Activated B cell treated with CpG ODN at 0.5 μM for 24 hours (primary cell): ENCODE measurements at regions not wholly inside any gene's neighbourhood (a gene's known extent, or its start where the extent isn't known, plus 50 kb on each side); places are given as distances from the start of the nearest gene placed in this dataset.

ENCODE experiments used
- ATAC-seq: fragments of 200-7000 bp; cut with Tn5 transposase; one replicate; pipeline ENCODE4 v1.10.0; 2021; ENCODE audit warnings: low read depth, mild to moderate bottlenecking, moderate library complexity
- CTCF ChIA-PET: fragments of 350-600 bp; sonication (Branson Sonifier 250); formaldehyde crosslinking; loops from one replicate; lab custom pipeline; 2021; ENCODE audit warnings: antibody characterized with exemption; lab: Charles Lee
- POLR2A ChIA-PET: fragments of 350-600 bp; sonication (Branson Sonifier 250); formaldehyde crosslinking; loops from one replicate; lab custom pipeline; 2021; ENCODE audit warnings: antibody characterized with exemption; lab: Charles Lee
- DNase-seq: peaks from one replicate; pipeline ENCODE4 v3.0.0; 2022
- H3K27ac Mint-ChIP-seq: one replicate; pipeline ENCODE4 v1.8.0; 2020; ENCODE audit warnings: mixed read lengths
- H3K27me3 Mint-ChIP-seq: one replicate; pipeline ENCODE4 v1.8.0; 2021; ENCODE audit warnings: mixed read lengths
- H3K36me3 Mint-ChIP-seq: one replicate; pipeline ENCODE4 v1.8.0; 2021; ENCODE audit warnings: low read depth, mixed read lengths
- H3K4me1 Mint-ChIP-seq: one replicate; pipeline ENCODE4 v1.8.0; 2021; ENCODE audit warnings: mixed read lengths
- H3K4me3 Mint-ChIP-seq: one replicate; pipeline ENCODE4 v1.8.0; 2020; ENCODE audit warnings: mild to moderate bottlenecking, mixed read lengths
- H3K9me3 Mint-ChIP-seq: one replicate; pipeline ENCODE4 v1.8.0; 2020; ENCODE audit warnings: mixed read lengths
- CTCF ChIP-seq: fragments of 200-600 bp; IDR thresholded peaks from one replicate; pipeline ENCODE4 v1.8.0; 2022; ENCODE audit warnings: antibody characterized with exemption, mild to moderate bottlenecking
- intact Hi-C: fragments of 100-400 bp; cut with micrococcal nuclease; formaldehyde crosslinking; loops from one replicate; pipeline ENCODE4 v1.15.1; 2024

GRCh38 chr11:91773090-91773489 is 451.5 kb upstream of the FAT3 start:
- POLR2A ChIA-PET, result no interaction called here
- H3K9me3 Mint-ChIP-seq, result no peaks in the 10 kb centered on the region
- TF ChIP-seq CTCF, result no peak
- H3K4me1 Mint-ChIP-seq, result no peaks in the 10 kb centered on the region
- CTCF ChIA-PET, result no interaction called here
- intact Hi-C loops, result no loop called here
- no peaks in the 10 kb centered on the region for H3K36me3 Mint-ChIP-seq
- no peak overlapping the region for H3K4me3 Mint-ChIP-seq
- no peak for DNase-seq
- H3K27ac Mint-ChIP-seq, result no peak overlapping the region
- no peak for ATAC-seq
- no peaks in the 10 kb centered on the region for H3K27me3 Mint-ChIP-seq

- ChIA-PET POLR2A (no interaction called here), CTCF (no interaction called here)
- intact Hi-C loops, result no loop called here
- ATAC-seq (no peak), DNase-seq (no peak)
- H3K4me1 Mint-ChIP-seq, result no peaks in the 10 kb centered on the region
- no peaks in the 10 kb centered on the region for H3K9me3 Mint-ChIP-seq
- no peak for TF ChIP-seq CTCF
- H3K36me3 Mint-ChIP-seq, result no peaks in the 10 kb centered on the region
- no peak overlapping the region for H3K27ac Mint-ChIP-seq
- H3K27me3 Mint-ChIP-seq, result no peaks in the 10 kb centered on the region
- no peak overlapping the region for H3K4me3 Mint-ChIP-seq
Observed at GRCh38 chr11:91771961-91772360, 452.7 kb upstream of the FAT3 start.

- H3K4me1 Mint-ChIP-seq, result no peaks in the 10 kb centered on the region
- intact Hi-C loops, result no loop called here
- no peak for ATAC-seq
Observed at GRCh38 chr11:91768783-91769182, 455.8 kb upstream of the FAT3 start.

GRCh38 chr11:91763331-91763730 is 461.3 kb upstream of the FAT3 start:
- ATAC-seq, result no peak
- ChIA-PET CTCF (no interaction called here), POLR2A (no interaction called here)
- no peaks in the 10 kb centered on the region for H3K36me3 Mint-ChIP-seq
- no peak for DNase-seq
- H3K27ac Mint-ChIP-seq, result no peak overlapping the region
- no peaks in the 10 kb centered on the region for H3K4me1 Mint-ChIP-seq
- H3K9me3 Mint-ChIP-seq, result peaks cover 8% of the 10 kb centered on the region
- no peaks in the 10 kb centered on the region for H3K27me3 Mint-ChIP-seq
- no peak for TF ChIP-seq CTCF
- intact Hi-C loops, result no loop called here
- H3K4me3 Mint-ChIP-seq, result no peak overlapping the region

More at GRCh38 chr11:91768783-91769182, 455.8 kb upstream of the FAT3 start:
- Mint-ChIP-seq H3K27me3 (no peaks in the 10 kb centered on the region), H3K27ac (no peak overlapping the region), H3K4me3 (no peak overlapping the region), H3K9me3 (peaks cover 3% of the 10 kb centered on the region), H3K36me3 (no peaks in the 10 kb centered on the region)
- no peak for DNase-seq
- no peak for TF ChIP-seq CTCF
- CTCF ChIA-PET, result no interaction called here
- POLR2A ChIA-PET, result no interaction called here

- no peak overlapping the region for H3K4me3 Mint-ChIP-seq
Observed at GRCh38 chr11:91761406-91762025, 463.1 kb upstream of the FAT3 start.

More at GRCh38 chr11:91761406-91762025, 463.1 kb upstream of the FAT3 start:
- H3K36me3 Mint-ChIP-seq, result no peaks in the 10 kb centered on the region
- H3K4me1 Mint-ChIP-seq, result no peaks in the 10 kb centered on the region
- intact Hi-C loops, result no loop called here
- POLR2A ChIA-PET, result no interaction called here
- no peak for TF ChIP-seq CTCF
- ATAC-seq, result no peak
- H3K27me3 Mint-ChIP-seq, result no peaks in the 10 kb centered on the region
- no peak overlapping the region for H3K27ac Mint-ChIP-seq
- CTCF ChIA-PET, result no interaction called here
- peaks cover 8% of the 10 kb centered on the region for H3K9me3 Mint-ChIP-seq
- DNase-seq, result no peak
